DOHH2 (cell line): ENCODE measurements at regions not wholly inside any gene's neighbourhood (a gene's known extent, or its start where the extent isn't known, plus 50 kb on each side); places are given as distances from the start of the nearest gene placed in this dataset.

Source experiments
- EZH2phosphoT487 ChIP-seq: fragments of 200-600 bp; sonication (generic); IDR thresholded peaks from 2 replicates; pipeline ENCODE4 v1.6.1; 2017; ENCODE audit warnings: borderline replicate concordance, mild to moderate bottlenecking, antibody characterized with exemption, low read length, moderate library complexity, mixed read lengths
- TF ChIP-seq, protein P1 (sequence below): fragments of 200-600 bp; sonication (generic); IDR thresholded peaks from one replicate; pipeline ENCODE4 v1.5.1; 2014; ENCODE audit warnings: antibody characterized with exemption, mild to moderate bottlenecking, low read depth, low read length; ENCODE audit not compliant: poor library complexity, severe bottlenecking

DNA sequence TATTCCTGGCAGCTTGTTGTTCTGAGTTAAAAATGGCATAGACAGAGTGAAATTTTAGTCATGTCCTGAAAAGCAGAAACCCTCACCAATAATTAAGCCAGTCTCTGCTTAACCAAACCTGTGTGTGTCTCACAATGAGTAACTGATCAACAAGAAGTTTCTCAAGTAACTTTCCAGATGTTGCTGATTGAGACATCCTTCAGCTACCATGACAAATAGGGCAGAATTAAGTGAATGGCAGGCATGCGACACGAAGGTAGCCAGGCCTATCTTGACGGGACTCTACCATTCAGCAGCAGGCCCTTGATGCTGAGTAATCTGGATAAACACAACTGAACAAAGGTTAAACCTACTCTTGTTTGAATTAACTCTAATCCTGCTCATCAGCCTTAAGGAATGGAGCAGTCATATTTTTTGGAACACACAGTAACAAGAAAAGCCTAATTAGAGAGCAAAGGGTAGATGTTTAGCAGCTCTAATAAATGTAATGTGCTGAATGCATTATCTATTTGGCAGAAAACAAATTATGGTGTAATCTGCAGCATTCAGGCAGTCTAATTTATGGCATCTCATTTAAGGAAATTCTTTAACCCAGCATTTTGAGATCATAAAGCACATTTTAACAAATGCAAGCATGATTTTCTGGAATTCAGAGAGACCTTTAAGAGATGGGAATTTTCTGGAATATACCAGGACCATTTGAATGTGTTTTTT lies 159.5 kb upstream of the EPHA4 start:
- TF ChIP-seq, protein P1, sequence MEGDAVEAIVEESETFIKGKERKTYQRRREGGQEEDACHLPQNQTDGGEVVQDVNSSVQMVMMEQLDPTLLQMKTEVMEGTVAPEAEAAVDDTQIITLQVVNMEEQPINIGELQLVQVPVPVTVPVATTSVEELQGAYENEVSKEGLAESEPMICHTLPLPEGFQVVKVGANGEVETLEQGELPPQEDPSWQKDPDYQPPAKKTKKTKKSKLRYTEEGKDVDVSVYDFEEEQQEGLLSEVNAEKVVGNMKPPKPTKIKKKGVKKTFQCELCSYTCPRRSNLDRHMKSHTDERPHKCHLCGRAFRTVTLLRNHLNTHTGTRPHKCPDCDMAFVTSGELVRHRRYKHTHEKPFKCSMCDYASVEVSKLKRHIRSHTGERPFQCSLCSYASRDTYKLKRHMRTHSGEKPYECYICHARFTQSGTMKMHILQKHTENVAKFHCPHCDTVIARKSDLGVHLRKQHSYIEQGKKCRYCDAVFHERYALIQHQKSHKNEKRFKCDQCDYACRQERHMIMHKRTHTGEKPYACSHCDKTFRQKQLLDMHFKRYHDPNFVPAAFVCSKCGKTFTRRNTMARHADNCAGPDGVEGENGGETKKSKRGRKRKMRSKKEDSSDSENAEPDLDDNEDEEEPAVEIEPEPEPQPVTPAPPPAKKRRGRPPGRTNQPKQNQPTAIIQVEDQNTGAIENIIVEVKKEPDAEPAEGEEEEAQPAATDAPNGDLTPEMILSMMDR, result no peak
- no peak for TF ChIP-seq EZH2phosphoT487
